H1 (cell line): ENCODE measurements at regions not wholly inside any gene's neighbourhood (a gene's known extent, or its start where the extent isn't known, plus 50 kb on each side); places are given as distances from the start of the nearest gene placed in this dataset.

Source experiments
- BRCA1 ChIP-seq: IDR thresholded peaks from 2 replicates; pipeline ENCODE4 v1.6.1; 2012; ENCODE audit warnings: low read depth, low read length, improper control_type of control experiment
- CEBPB ChIP-seq: IDR thresholded peaks from 2 replicates; pipeline ENCODE4 v1.6.1; 2012; ENCODE audit warnings: low read depth, low read length
- EZH2 ChIP-seq: fragments of 200-600 bp; sonication (generic); IDR thresholded peaks from 2 replicates; pipeline ENCODE4 v1.7.1; 2012; ENCODE audit warnings: low read depth, mild to moderate bottlenecking, moderate library complexity, low read length, inconsistent platforms; ENCODE audit not compliant: severe bottlenecking
- JUN ChIP-seq: IDR thresholded peaks from 2 replicates; pipeline ENCODE4 v1.6.1; 2011; ENCODE audit warnings: low read depth, mild to moderate bottlenecking, improper control_type of control experiment, low read length
- POLR2A ChIP-seq, 2 experiments: IDR thresholded peaks; 1 replicate in 1 of 2; 2 replicates in 1 of 2; pipeline ENCODE4 v1.6.1; 2011; ENCODE audit warnings: low read depth in 2 of 2, low read length in 2 of 2, mild to moderate bottlenecking in 2 of 2; ENCODE audit errors: control extremely low read depth in 1 of 2
- POLR2AphosphoS5 ChIP-seq: IDR thresholded peaks from 2 replicates; pipeline ENCODE4 v1.6.1; 2011; ENCODE audit warnings: low read depth, low read length
- TCF12 ChIP-seq: IDR thresholded peaks from 2 replicates; pipeline ENCODE4 v1.6.1; 2011; ENCODE audit warnings: low read depth, mild to moderate bottlenecking, low read length
- YY1 ChIP-seq: IDR thresholded peaks from 2 replicates; pipeline ENCODE4 v1.6.1; 2011; ENCODE audit warnings: low read depth, mild to moderate bottlenecking, low read length
- ZNF274 ChIP-seq: IDR thresholded peaks from 2 replicates; pipeline ENCODE4 v1.7.0; 2012; ENCODE audit warnings: low read length, borderline replicate concordance; ENCODE audit errors: extremely low read depth
- TF ChIP-seq, protein P1 (sequence below), 3 experiments: IDR thresholded peaks; 1 replicate in 2 of 3; 2 replicates in 1 of 3; pipeline versions ENCODE4 v1.5.1 to v1.6.1; 2011; ENCODE audit warnings: low read length in 3 of 3, mild to moderate bottlenecking in 3 of 3, inconsistent platforms in 2 of 3, low read depth in 1 of 3, moderate library complexity in 1 of 3; ENCODE audit not compliant: insufficient read depth in 1 of 3; ENCODE audit errors: control extremely low read depth in 1 of 3

DNA sequence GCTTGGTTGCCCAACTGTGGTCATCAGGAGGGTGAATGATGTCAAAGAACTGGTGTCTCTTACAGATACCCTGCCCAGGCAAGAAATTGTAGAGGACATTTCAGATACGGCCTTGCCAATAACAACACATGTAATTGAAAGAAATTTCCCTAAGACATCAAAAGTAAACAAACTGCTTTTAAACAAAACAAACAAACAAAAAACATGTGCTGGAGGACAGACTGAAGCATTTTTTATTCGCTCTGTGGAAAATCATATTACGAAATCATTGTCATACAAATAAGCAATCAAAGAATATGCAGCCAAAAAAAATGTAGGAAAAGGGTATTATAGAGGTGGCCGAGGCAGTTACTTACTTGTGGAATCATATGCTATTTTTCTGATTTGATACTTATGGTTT lies 52.1 kb upstream of the MYEOV start:
- TF ChIP-seq, protein P1, sequence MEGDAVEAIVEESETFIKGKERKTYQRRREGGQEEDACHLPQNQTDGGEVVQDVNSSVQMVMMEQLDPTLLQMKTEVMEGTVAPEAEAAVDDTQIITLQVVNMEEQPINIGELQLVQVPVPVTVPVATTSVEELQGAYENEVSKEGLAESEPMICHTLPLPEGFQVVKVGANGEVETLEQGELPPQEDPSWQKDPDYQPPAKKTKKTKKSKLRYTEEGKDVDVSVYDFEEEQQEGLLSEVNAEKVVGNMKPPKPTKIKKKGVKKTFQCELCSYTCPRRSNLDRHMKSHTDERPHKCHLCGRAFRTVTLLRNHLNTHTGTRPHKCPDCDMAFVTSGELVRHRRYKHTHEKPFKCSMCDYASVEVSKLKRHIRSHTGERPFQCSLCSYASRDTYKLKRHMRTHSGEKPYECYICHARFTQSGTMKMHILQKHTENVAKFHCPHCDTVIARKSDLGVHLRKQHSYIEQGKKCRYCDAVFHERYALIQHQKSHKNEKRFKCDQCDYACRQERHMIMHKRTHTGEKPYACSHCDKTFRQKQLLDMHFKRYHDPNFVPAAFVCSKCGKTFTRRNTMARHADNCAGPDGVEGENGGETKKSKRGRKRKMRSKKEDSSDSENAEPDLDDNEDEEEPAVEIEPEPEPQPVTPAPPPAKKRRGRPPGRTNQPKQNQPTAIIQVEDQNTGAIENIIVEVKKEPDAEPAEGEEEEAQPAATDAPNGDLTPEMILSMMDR (IDR thresholded peaks at IDR 0.05; ENCODE audit: control extremely low read depth in 1 of 3, insufficient read depth in 1 of 3, low read depth in 1 of 3, low read length in 3 of 3), result no peak
- TF ChIP-seq POLR2AphosphoS5, result no peak
- no peak for TF ChIP-seq POLR2A (IDR thresholded peaks at IDR 0.05; ENCODE audit: control extremely low read depth in 1 of 2, low read depth in 2 of 2, low read length in 2 of 2)
- TF ChIP-seq TCF12, result no peak
- no peak for TF ChIP-seq ZNF274
- TF ChIP-seq JUN, result no peak
- TF ChIP-seq CEBPB, result no peak
- TF ChIP-seq EZH2, result no peak
- no peak for TF ChIP-seq BRCA1
- TF ChIP-seq YY1, result no peak
